ENCODE measurements at regions not wholly inside any gene's neighbourhood (a gene's known extent, or its start where the extent isn't known, plus 50 kb on each side); places are given as distances from the start of the nearest gene placed in this dataset.

- TF ChIP-seq CTCF (conservative IDR thresholded peaks at IDR 0.05; ENCODE audit: low read length) = no peak
- no peak for TF ChIP-seq EZH2phosphoT487 (IDR thresholded peaks at IDR 0.05; ENCODE audit: borderline replicate concordance, low read depth, low read length)
These were observed 138.2 kb upstream of the FST start for GRCh38 chr5:53342236-53342635.

Data from OCI-LY7 (cell line).